ENCODE measurements at regions not wholly inside any gene's neighbourhood (a gene's known extent, or its start where the extent isn't known, plus 50 kb on each side); places are given as distances from the start of the nearest gene placed in this dataset.
"Not testable (repeated sequence)": the region's sequence is repeated elsewhere in the genome, so short reads cannot be mapped to it uniquely, and the experiment has no call there.

DNA sequence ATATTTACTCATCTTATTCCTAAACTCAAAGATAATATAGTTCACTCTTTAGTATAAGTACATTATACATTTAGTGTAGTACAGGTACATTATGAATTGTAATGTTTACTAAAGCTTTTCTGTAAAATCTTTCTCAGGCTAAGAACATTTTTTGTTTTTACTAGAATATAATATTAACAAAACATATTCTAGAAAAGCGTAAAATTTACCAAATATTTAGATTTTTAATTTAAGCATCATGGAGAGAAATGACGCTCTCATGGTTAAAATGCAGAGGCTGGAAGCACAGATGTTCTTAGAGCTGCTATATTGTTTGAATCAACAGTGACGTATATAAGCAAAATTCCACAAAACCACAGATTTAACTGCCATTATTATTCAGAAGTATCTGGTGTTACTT lies 54.7 kb upstream of the NBPF15 start:
- H3K4me3 ChIP-seq (ENCODE audit: low read length in 2 of 2); H3K18ac ChIP-seq (ENCODE audit: low read length); DNase-seq (ENCODE audit: low spot score); H2AK5ac ChIP-seq (ENCODE audit: low read depth, low read length); H3K27ac ChIP-seq (replicated peaks; ENCODE audit: low read length); H3K79me1 ChIP-seq (ENCODE audit: low read depth, low read length); H4K91ac ChIP-seq (ENCODE audit: low read depth, low read length, poor library complexity); H3K4ac ChIP-seq (ENCODE audit: low read length); H3K9me3 ChIP-seq (replicated peaks in 1 of 2; ENCODE audit: control insufficient read depth in 2 of 2, insufficient read depth in 1 of 2, low read depth in 1 of 2, low read length in 2 of 2); H3K14ac ChIP-seq (ENCODE audit: low read length); H3K23ac ChIP-seq (ENCODE audit: low read depth, low read length, poor library complexity); H2BK12ac ChIP-seq (ENCODE audit: low read length); H2BK5ac ChIP-seq (ENCODE audit: low read length); H3K36me3 ChIP-seq (replicated peaks in 1 of 2; ENCODE audit: control insufficient read depth in 2 of 2, insufficient read depth in 2 of 2, low read length in 2 of 2); H2BK120ac ChIP-seq (ENCODE audit: low read depth, low read length); H2BK15ac ChIP-seq (ENCODE audit: low read length); H3K4me1 ChIP-seq (ENCODE audit: control insufficient read depth in 2 of 2, insufficient read depth in 1 of 2, low read depth in 1 of 2, low read length in 2 of 2); H2AFZ ChIP-seq (ENCODE audit: low read length); H3K9ac ChIP-seq (ENCODE audit: low read depth, low read length, poor library complexity); H4K8ac ChIP-seq (ENCODE audit: low read depth, low read length); H3K27me3 ChIP-seq (ENCODE audit: control insufficient read depth in 3 of 3, insufficient read depth in 3 of 3, low read depth in 1 of 3, low read length in 3 of 3); H3K4me2 ChIP-seq (ENCODE audit: insufficient read depth, low read length, poor library complexity, severe bottlenecking): not testable (repeated sequence)
- WGBS, 2 donors (ENCODE audit: extremely low coverage in 2 of 2, insufficient read length in 2 of 2, insufficient replicate concordance in 1 of 2) = no CpG with 5 or more reads among the region's 3 CpGs

DNA sequence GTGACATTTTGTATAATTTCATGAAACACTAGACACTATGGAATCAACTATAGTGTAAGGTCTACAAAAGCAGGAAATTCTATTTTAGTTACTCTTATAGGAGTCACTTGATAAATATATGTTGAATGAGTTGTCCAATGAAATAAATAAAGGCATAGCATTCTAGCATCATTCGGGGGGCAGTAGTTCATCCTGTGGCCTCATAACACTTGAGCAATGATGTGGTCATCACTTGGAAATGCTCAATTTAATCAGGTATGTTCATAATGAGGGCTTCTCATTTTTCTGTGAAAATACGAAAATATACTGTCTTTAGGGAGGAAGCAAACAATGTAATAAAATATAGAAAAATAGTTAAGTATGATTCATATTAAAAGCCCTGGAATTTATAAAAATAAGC lies 55.4 kb upstream of the NBPF15 start:
- not testable (repeated sequence) for H2BK15ac ChIP-seq (ENCODE audit: low read length); H3K4ac ChIP-seq (ENCODE audit: low read length); H3K4me1 ChIP-seq (ENCODE audit: control insufficient read depth in 2 of 2, insufficient read depth in 1 of 2, low read depth in 1 of 2, low read length in 2 of 2); H2BK12ac ChIP-seq (ENCODE audit: low read length); H3K18ac ChIP-seq (ENCODE audit: low read length); H3K79me1 ChIP-seq (ENCODE audit: low read depth, low read length); H2BK120ac ChIP-seq (ENCODE audit: low read depth, low read length); H2AK5ac ChIP-seq (ENCODE audit: low read depth, low read length); DNase-seq (ENCODE audit: low spot score); H4K91ac ChIP-seq (ENCODE audit: low read depth, low read length, poor library complexity); H4K8ac ChIP-seq (ENCODE audit: low read depth, low read length); H3K23ac ChIP-seq (ENCODE audit: low read depth, low read length, poor library complexity); H3K36me3 ChIP-seq (replicated peaks in 1 of 2; ENCODE audit: control insufficient read depth in 2 of 2, insufficient read depth in 2 of 2, low read length in 2 of 2); H3K4me3 ChIP-seq (ENCODE audit: low read length in 2 of 2); H3K14ac ChIP-seq (ENCODE audit: low read length); H3K4me2 ChIP-seq (ENCODE audit: insufficient read depth, low read length, poor library complexity, severe bottlenecking); H3K9me3 ChIP-seq (replicated peaks in 1 of 2; ENCODE audit: control insufficient read depth in 2 of 2, insufficient read depth in 1 of 2, low read depth in 1 of 2, low read length in 2 of 2); H2BK5ac ChIP-seq (ENCODE audit: low read length); H3K27ac ChIP-seq (replicated peaks; ENCODE audit: low read length); H2AFZ ChIP-seq (ENCODE audit: low read length); H3K9ac ChIP-seq (ENCODE audit: low read depth, low read length, poor library complexity); H3K27me3 ChIP-seq (ENCODE audit: control insufficient read depth in 3 of 3, insufficient read depth in 3 of 3, low read depth in 1 of 3, low read length in 3 of 3)
- WGBS, 2 donors (ENCODE audit: extremely low coverage in 2 of 2, insufficient read length in 2 of 2, insufficient replicate concordance in 1 of 2) = no CpG with 5 or more reads among the region's 2 CpGs

DNA sequence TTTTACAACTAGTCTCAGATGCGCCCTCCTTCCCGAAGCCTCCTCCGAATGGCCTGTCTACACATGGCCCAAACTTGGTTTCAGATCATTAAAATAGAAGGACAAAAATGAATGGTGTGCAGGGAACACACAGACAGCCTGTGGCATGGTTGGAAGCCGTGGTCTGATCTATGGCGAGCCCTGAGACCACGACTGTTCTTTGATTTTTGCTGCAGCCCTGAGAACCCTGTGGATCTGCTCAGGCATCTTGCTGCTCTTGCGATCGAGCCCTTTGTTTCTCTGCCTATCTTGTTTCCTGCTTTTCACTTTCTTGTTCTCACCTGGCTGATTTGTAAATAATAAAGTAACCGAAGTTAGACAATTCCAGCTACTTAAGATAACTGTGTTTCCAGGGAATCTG lies 57.0 kb upstream of the NBPF15 start:
- not testable (repeated sequence) for H2AK5ac ChIP-seq (ENCODE audit: low read depth, low read length); H3K9me3 ChIP-seq (replicated peaks in 1 of 2; ENCODE audit: control insufficient read depth in 2 of 2, insufficient read depth in 1 of 2, low read depth in 1 of 2, low read length in 2 of 2); H2BK15ac ChIP-seq (ENCODE audit: low read length); H2BK5ac ChIP-seq (ENCODE audit: low read length); H3K4me3 ChIP-seq (ENCODE audit: low read length in 2 of 2); H2AFZ ChIP-seq (ENCODE audit: low read length); H2BK120ac ChIP-seq (ENCODE audit: low read depth, low read length); H3K36me3 ChIP-seq (replicated peaks in 1 of 2; ENCODE audit: control insufficient read depth in 2 of 2, insufficient read depth in 2 of 2, low read length in 2 of 2); H3K18ac ChIP-seq (ENCODE audit: low read length); H4K91ac ChIP-seq (ENCODE audit: low read depth, low read length, poor library complexity); H3K27ac ChIP-seq (replicated peaks; ENCODE audit: low read length); H3K23ac ChIP-seq (ENCODE audit: low read depth, low read length, poor library complexity); DNase-seq (ENCODE audit: low spot score); H2BK12ac ChIP-seq (ENCODE audit: low read length); H3K27me3 ChIP-seq (ENCODE audit: control insufficient read depth in 3 of 3, insufficient read depth in 3 of 3, low read depth in 1 of 3, low read length in 3 of 3); H4K8ac ChIP-seq (ENCODE audit: low read depth, low read length); H3K4me1 ChIP-seq (ENCODE audit: control insufficient read depth in 2 of 2, insufficient read depth in 1 of 2, low read depth in 1 of 2, low read length in 2 of 2); H3K4ac ChIP-seq (ENCODE audit: low read length); H3K9ac ChIP-seq (ENCODE audit: low read depth, low read length, poor library complexity); H3K79me1 ChIP-seq (ENCODE audit: low read depth, low read length); H3K14ac ChIP-seq (ENCODE audit: low read length); H3K4me2 ChIP-seq (ENCODE audit: insufficient read depth, low read length, poor library complexity, severe bottlenecking)
- no CpG with 5 or more reads among the region's 9 CpGs for whole genome bisulfite sequencing, 2 donors (ENCODE audit: extremely low coverage in 2 of 2, insufficient read length in 2 of 2, insufficient replicate concordance in 1 of 2)

DNA sequence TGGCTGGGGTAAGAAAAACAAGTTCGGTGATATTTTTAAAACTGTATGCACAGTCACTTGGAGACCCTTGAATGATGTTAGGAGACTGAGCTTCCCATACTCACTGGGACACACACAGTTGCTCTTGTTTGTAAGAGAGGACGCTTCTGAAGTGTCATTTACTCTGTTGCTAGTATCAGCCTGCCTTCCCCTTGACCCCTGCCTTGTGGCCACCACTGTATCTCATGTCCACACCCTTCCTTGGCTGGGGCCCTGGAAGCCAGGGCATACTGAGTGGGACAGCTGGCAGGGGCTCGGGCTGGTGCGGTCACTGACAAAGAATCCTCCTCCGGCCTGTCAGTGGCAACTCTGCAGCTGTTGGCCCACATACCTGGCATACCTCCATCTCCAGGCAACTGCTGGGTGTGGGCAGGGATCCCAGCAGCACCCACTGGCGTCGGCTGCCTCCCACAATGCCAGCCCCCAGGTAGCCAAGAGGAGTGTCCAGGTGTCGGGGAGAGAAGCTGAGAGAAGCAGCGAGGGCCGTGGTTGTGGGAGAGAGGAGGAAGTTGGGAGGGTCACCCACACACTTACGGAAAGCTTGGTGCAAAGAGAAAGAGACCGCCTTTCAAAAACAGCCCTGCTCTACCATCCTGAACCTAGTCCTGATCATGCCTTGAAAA lies 58.2 kb upstream of the NBPF15 start:
- not testable (repeated sequence) for H2BK15ac ChIP-seq (ENCODE audit: low read length); H3K36me3 ChIP-seq (replicated peaks in 1 of 2; ENCODE audit: control insufficient read depth in 2 of 2, insufficient read depth in 2 of 2, low read length in 2 of 2); H3K4ac ChIP-seq (ENCODE audit: low read length); H3K9me3 ChIP-seq (replicated peaks in 1 of 2; ENCODE audit: control insufficient read depth in 2 of 2, insufficient read depth in 1 of 2, low read depth in 1 of 2, low read length in 2 of 2); H2AFZ ChIP-seq (ENCODE audit: low read length); H3K4me3 ChIP-seq (ENCODE audit: low read length in 2 of 2); H3K4me1 ChIP-seq (ENCODE audit: control insufficient read depth in 2 of 2, insufficient read depth in 1 of 2, low read depth in 1 of 2, low read length in 2 of 2); DNase-seq (ENCODE audit: low spot score); H3K27ac ChIP-seq (replicated peaks; ENCODE audit: low read length); H3K4me2 ChIP-seq (ENCODE audit: insufficient read depth, low read length, poor library complexity, severe bottlenecking); H3K79me1 ChIP-seq (ENCODE audit: low read depth, low read length); H3K23ac ChIP-seq (ENCODE audit: low read depth, low read length, poor library complexity); H3K27me3 ChIP-seq (ENCODE audit: control insufficient read depth in 3 of 3, insufficient read depth in 3 of 3, low read depth in 1 of 3, low read length in 3 of 3); H2BK120ac ChIP-seq (ENCODE audit: low read depth, low read length); H3K18ac ChIP-seq (ENCODE audit: low read length); H2AK5ac ChIP-seq (ENCODE audit: low read depth, low read length); H4K8ac ChIP-seq (ENCODE audit: low read depth, low read length); H2BK12ac ChIP-seq (ENCODE audit: low read length); H3K9ac ChIP-seq (ENCODE audit: low read depth, low read length, poor library complexity); H2BK5ac ChIP-seq (ENCODE audit: low read length); H4K91ac ChIP-seq (ENCODE audit: low read depth, low read length, poor library complexity); H3K14ac ChIP-seq (ENCODE audit: low read length)
- WGBS, 2 donors (ENCODE audit: extremely low coverage in 2 of 2, insufficient read length in 2 of 2, insufficient replicate concordance in 1 of 2) = no CpG with 5 or more reads among the region's 12 CpGs
